NT2/D1 (cell line): ENCODE measurements at regions not wholly inside any gene's neighbourhood (a gene's known extent, or its start where the extent isn't known, plus 50 kb on each side); places are given as distances from the start of the nearest gene placed in this dataset.
"Not testable (repeated sequence)": the region's sequence is repeated elsewhere in the genome, so short reads cannot be mapped to it uniquely, and the experiment has no call there.

Experiments
- DNase-seq: peaks from one replicate; pipeline ENCODE4 v3.0.0-alpha.2; 2011; ENCODE audit warnings: low read depth, low spot score
- H3K27me3 ChIP-seq: 2 replicates; pipeline ENCODE4 v1.6.0; 2011; ENCODE audit warnings: mild to moderate bottlenecking; ENCODE audit not compliant: insufficient read length, insufficient read depth
- H3K36me3 ChIP-seq: 2 replicates; pipeline ENCODE4 v1.6.1; 2011; ENCODE audit warnings: mild to moderate bottlenecking, low read length, mixed read lengths; ENCODE audit not compliant: insufficient read depth, insufficient read length
- H3K4me1 ChIP-seq: 2 replicates; pipeline ENCODE4 v1.5.1; 2011; ENCODE audit not compliant: insufficient read depth, insufficient read length
- H3K4me3 ChIP-seq: 2 replicates; pipeline ENCODE4 v1.5.1; 2011; ENCODE audit warnings: low read depth; ENCODE audit not compliant: insufficient read length
- H3K9ac ChIP-seq: 2 replicates; pipeline ENCODE4 v1.6.0; 2011; ENCODE audit warnings: low read depth; ENCODE audit not compliant: insufficient read length
- H3K9me3 ChIP-seq: 2 replicates; pipeline ENCODE4 v1.5.1; 2011; ENCODE audit warnings: mild to moderate bottlenecking, low read length; ENCODE audit not compliant: insufficient read depth
- SUZ12 ChIP-seq: IDR thresholded peaks from 2 replicates; pipeline ENCODE4 v1.6.1; 2011; ENCODE audit not compliant: insufficient read length, insufficient read depth; ENCODE audit errors: extremely low read depth
- YY1 ChIP-seq: IDR thresholded peaks from 2 replicates; pipeline ENCODE4 v1.6.1; 2011; ENCODE audit not compliant: insufficient read length, insufficient read depth
- ZNF274 ChIP-seq: IDR thresholded peaks from 2 replicates; pipeline ENCODE4 v1.6.1; 2011; ENCODE audit warnings: mild to moderate bottlenecking, low read depth, low read length

DNA sequence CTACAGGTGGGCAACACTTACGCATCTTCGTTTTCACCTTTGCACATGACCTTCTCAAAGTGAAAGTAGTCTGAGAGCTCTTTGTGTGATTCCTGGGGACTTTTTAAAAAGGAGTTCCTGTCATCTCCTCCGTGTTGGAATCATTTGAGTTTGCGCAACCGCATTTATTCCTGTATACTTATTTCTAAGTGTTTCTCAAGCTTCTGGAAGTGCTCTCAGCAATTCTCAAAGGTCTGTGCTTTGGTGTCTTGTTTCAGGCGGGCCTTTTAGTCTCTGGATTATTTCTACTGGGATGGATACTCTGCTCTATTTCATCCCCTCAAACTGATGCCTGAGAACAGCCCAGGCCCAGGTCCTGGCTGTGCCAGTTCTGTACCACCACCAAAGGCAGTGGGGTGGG, 226.5 kb upstream of the TUT7 start:
- no peak for DNase-seq
- no peak for TF ChIP-seq YY1
- TF ChIP-seq SUZ12, result no peak
- TF ChIP-seq ZNF274, result no peak
- H3K9ac ChIP-seq, result no peak overlapping the region
- no peaks in the 10 kb centered on the region for H3K9me3 ChIP-seq
- H3K27me3 ChIP-seq, result no peaks in the 10 kb centered on the region
- H3K4me1 ChIP-seq, result peaks cover 6% of the 10 kb centered on the region
- H3K36me3 ChIP-seq, result no peaks in the 10 kb centered on the region
- no peak overlapping the region for H3K4me3 ChIP-seq

DNA sequence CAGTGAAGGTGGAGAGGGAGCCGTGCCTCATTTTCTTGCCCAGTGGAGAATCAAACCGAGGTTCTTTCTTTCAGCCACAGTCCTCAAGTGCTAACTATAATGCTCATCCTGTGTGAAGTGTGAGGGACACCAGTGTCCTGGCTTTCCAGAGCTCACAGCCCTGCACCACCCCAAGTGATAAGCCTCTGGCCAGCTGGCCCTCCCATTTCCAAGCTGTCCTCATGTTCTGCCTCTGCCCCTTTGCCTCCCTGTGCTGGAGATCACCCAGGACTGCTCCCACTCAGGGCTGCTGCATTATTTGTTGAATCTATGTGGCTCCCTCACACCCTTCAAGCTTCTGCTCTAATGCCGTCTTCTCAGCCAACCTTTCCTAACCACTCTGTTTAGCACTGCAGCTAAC, 224.5 kb upstream of the TUT7 start:
- no peak for DNase-seq
- Histone ChIP-seq H3K4me3 (no peak overlapping the region), H3K36me3 (no peaks in the 10 kb centered on the region), H3K4me1 (peaks cover 6% of the 10 kb centered on the region), H3K27me3 (no peaks in the 10 kb centered on the region), H3K9me3 (no peaks in the 10 kb centered on the region), H3K9ac (no peak overlapping the region)
- no peak for TF ChIP-seq YY1
- no peak for TF ChIP-seq ZNF274
- no peak for TF ChIP-seq SUZ12

DNA sequence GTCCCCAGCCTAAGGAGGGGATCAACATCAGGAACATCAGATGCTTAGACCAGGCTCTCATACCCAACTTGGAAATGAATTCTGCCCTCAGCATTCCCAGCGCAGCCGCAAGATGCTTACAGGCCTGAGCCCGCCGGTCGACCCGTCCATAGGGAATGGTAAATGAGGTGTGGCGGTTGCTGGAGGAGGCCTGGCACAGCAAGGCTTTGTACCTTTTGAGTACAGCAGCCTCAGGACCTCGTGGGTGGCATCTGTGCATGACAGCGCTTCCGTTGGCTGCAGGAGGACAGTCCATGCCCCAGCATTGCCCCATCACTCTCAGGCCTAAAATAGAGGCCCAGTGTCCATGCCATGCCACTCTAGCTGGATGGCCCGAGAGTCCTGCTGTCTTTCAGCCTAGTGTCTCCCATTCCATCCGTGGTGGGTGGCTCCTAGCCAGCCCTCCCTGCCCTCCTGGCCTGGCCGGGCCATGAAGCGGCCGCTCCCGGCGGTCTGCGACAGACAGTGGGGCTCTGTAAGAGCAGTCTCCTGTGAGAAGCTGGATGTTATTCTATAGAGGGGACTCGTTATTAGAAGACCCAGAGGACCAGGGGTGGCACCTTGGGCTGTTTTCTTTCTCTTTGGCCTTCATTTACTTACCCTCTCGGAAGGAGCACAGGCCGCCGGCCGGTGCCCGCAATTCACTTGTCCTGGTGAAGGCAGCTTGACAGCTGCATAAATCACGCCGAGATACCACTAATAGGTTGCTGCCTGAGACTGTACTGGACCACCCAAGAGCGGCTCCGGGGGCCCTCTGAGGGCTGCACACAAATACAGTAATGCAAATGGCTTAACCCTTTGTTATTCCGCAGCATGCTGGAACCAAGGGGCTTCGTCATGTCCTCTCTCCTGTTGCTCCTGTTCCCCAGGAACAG, 223.5 kb upstream of the TUT7 start:
- H3K9me3 ChIP-seq, result no peaks in the 10 kb centered on the region
- no peaks in the 10 kb centered on the region for H3K36me3 ChIP-seq
- H3K4me1 ChIP-seq, result peaks cover 6% of the 10 kb centered on the region
- H3K27me3 ChIP-seq, result no peaks in the 10 kb centered on the region
- no peak overlapping the region for H3K9ac ChIP-seq
- H3K4me3 ChIP-seq, result no peak overlapping the region
- TF ChIP-seq SUZ12, result no peak
- TF ChIP-seq YY1, result no peak
- no peak for TF ChIP-seq ZNF274
- no peak for DNase-seq

DNA sequence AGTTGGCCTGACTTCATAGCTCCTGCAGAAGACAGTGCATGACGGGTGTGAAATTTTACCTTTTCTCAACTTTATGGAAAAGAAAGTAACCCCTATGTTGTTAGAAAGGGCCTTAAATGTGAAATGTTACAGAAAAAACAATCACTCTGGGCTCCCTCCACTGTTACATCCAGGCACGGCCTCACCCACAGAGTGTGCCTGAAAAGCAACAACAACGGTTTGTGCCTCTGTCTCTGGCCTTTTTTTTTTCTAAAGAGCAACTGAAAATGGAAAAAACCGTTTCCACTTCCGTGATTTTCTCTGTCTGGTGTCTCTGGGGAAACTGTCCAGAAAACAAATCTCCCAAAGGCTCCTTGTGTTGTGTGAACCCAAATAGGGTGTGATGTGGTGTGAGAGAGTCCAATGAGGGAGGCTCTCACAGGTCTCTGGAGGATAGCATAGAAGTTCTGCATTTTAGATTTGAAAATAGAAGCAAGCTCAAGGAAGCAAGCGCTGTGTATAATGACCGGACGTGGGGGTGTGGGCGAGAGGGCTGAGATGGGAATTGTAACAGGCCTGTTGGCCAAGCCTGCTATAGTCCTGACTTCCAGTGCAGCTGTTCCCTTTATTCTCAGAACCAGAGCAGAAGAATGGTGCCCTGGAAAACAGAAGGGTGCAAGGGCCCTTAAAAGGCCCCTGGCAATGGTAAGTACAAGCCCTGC, 221.8 kb upstream of the TUT7 start:
- no peak overlapping the region for H3K4me3 ChIP-seq
- DNase-seq, result no peak
- H3K9me3 ChIP-seq, result no peaks in the 10 kb centered on the region
- no peaks in the 10 kb centered on the region for H3K36me3 ChIP-seq
- H3K4me1 ChIP-seq, result peaks cover 6% of the 10 kb centered on the region
- H3K27me3 ChIP-seq, result no peaks in the 10 kb centered on the region
- no peak overlapping the region for H3K9ac ChIP-seq
- TF ChIP-seq SUZ12 (no peak), ZNF274 (no peak), YY1 (no peak)

DNA sequence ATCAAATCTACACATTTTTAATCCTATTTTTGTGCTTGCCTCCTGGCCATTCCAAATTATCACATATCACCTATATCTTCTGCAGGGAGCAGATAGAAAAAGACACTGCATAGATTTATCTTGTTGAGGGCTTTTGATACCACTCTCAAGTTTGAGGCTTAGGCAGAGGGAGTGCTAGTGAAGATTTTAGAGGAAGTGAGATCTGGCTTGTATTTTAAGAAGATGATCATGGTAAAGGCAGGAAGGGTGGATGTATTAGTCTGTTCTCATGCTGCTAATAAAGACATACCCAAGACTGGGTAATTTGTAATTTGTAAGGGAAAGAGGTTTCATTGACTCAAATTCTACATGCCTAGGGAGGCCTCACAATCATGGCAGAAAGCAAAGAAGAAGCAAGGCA, 220.9 kb upstream of the TUT7 start:
- no peaks in the 10 kb centered on the region for H3K36me3 ChIP-seq
- no peaks in the 10 kb centered on the region for H3K27me3 ChIP-seq
- no peaks in the 10 kb centered on the region for H3K9me3 ChIP-seq
- no peak overlapping the region for H3K4me3 ChIP-seq
- H3K9ac ChIP-seq, result no peak overlapping the region
- no peak for DNase-seq
- peaks cover 6% of the 10 kb centered on the region for H3K4me1 ChIP-seq
- TF ChIP-seq YY1 (no peak), SUZ12 (no peak), ZNF274 (no peak)

DNA sequence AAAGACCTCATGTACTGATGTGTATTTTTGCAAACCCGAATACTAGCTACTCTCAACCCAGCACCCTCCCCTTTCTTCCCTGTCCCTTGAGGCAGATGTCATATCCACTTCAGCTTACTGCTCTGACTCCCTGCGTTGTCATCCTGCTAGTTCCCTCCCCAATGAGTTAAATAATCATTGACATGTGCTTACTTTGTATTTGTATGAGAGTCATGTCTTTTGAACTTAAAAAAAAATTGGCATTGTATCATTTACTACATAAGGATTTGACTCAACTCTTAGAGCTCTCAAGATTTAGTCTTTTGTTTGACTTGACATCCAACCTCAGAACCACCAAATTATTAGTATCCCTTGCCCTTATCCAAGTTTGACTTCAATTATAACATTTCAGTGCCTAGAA, 219.7 kb upstream of the TUT7 start:
- Histone ChIP-seq H3K4me3 (no peak overlapping the region), H3K36me3 (no peaks in the 10 kb centered on the region), H3K4me1 (peaks cover 6% of the 10 kb centered on the region), H3K27me3 (no peaks in the 10 kb centered on the region), H3K9me3 (peaks cover 5% of the 10 kb centered on the region; the same call in 1 of the 2 replicates), H3K9ac (no peak overlapping the region)
- DNase-seq, result no peak
- TF ChIP-seq ZNF274, result no peak
- TF ChIP-seq SUZ12, result no peak
- TF ChIP-seq YY1, result no peak

DNA sequence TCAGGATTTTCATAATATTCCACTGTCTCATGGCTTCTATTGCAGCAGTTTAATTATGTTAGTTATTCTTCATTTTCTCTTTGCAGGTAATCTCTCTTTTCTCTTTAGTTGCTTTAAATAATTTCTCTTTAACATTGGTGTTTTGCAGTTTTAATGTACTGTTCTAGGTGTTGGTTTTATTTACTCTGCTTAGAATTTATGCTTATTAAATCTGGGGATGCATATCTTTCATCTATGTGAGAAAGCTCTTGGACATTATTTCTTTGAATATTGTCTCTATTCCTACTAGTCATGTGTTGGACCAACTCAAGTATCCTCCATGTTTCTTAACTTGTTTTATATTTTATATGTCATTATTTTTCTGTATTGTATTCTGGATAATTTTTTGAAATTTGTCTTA, 218.7 kb upstream of the TUT7 start:
- Histone ChIP-seq H3K9me3 (peaks cover 5% of the 10 kb centered on the region; the same call in 1 of the 2 replicates), H3K36me3 (no peaks in the 10 kb centered on the region), H3K27me3 (no peaks in the 10 kb centered on the region), H3K4me1 (peaks cover 4% of the 10 kb centered on the region), H3K4me3 (no peak overlapping the region), H3K9ac (no peak overlapping the region)
- TF ChIP-seq ZNF274 (no peak), YY1 (no peak), SUZ12 (no peak)
- DNase-seq, result no peak

DNA sequence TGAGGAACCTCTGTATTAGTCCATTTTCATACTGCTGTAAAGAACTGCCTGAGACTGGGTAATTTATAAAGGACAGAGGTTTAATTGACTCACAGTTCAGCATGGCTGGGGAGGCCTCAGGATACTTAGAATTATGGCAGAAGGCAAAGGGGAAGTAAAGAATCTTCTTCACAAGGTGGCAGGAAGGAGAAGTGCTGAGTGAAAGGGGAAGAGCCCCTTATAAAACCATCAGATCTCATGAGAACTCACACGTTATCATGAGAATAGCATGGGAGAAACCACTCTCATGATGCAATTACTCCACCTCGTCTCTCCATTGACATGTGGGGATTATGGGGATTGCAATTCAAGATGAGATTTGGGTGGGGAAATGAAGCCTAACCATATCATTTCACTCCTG, 211.4 kb upstream of the TUT7 start:
- not testable (repeated sequence) for DNase-seq, H3K27me3 ChIP-seq, H3K36me3 ChIP-seq, H3K4me3 ChIP-seq, H3K4me1 ChIP-seq, H3K9ac ChIP-seq, H3K9me3 ChIP-seq
